AG04449 (cell line): ENCODE measurements at regions not wholly inside any gene's neighbourhood (a gene's known extent, or its start where the extent isn't known, plus 50 kb on each side); places are given as distances from the start of the nearest gene placed in this dataset.

ENCODE experiments used
- CTCF ChIA-PET: fragments of 350-600 bp; formaldehyde crosslinking; extraction: SDS; loops from one replicate; lab custom pipeline; 2021; ENCODE audit warnings: antibody characterized with exemption; lab: Yijun Ruan, JAX
- POLR2A ChIA-PET: fragments of 400-600, 350-600 bp; formaldehyde crosslinking; extraction: SDS; loops from one replicate; lab custom pipeline; 2020; ENCODE audit warnings: antibody characterized with exemption, inconsistent platforms; lab: Yijun Ruan, JAX
- DNase-seq: peaks from one replicate; pipeline ENCODE4 v3.0.0-alpha.2; 2010; ENCODE audit warnings: low read depth, low spot score
- H3K4me3 ChIP-seq: 2 replicates; pipeline ENCODE4 v1.5.1; 2011; ENCODE audit warnings: low read depth, mild to moderate bottlenecking, control low read depth, low read length
- CTCF ChIP-seq: IDR thresholded peaks from one replicate; pipeline ENCODE4 v1.5.1; 2011; ENCODE audit warnings: mild to moderate bottlenecking, moderate library complexity, low read length, control low read depth, inconsistent platforms; ENCODE audit not compliant: insufficient read depth; ENCODE audit errors: missing control alignments

- no peak for DNase-seq
- H3K4me3 ChIP-seq = no peak overlapping the region
- no peak for TF ChIP-seq CTCF
- POLR2A ChIA-PET = no interaction called here
- CTCF ChIA-PET = no interaction called here
Measured at GRCh38 chrX:25279510-25279909, 263.7 kb upstream of the ARX start.

GRCh38 chrX:25278341-25278740 is 262.6 kb upstream of the ARX start:
- no peak for DNase-seq

GRCh38 chrX:25277574-25277973 is 261.8 kb upstream of the ARX start:
- ChIA-PET POLR2A (no interaction called here), CTCF (no interaction called here)
- no peak for DNase-seq
- TF ChIP-seq CTCF = no peak
- no peak overlapping the region for H3K4me3 ChIP-seq

More at GRCh38 chrX:25278341-25278740, 262.6 kb upstream of the ARX start:
- ChIA-PET POLR2A (no interaction called here), CTCF (no interaction called here)
- TF ChIP-seq CTCF = no peak
- H3K4me3 ChIP-seq = no peak overlapping the region

- no peak for DNase-seq
Measured at GRCh38 chrX:25275159-25275558, 259.4 kb upstream of the ARX start.

GRCh38 chrX:25241461-25241860 is 225.7 kb upstream of the ARX start:
- no peak overlapping the region for H3K4me3 ChIP-seq
- no peak for TF ChIP-seq CTCF
- POLR2A ChIA-PET = no interaction called here
- CTCF ChIA-PET = no interaction called here
- DNase-seq = no peak

More at GRCh38 chrX:25275159-25275558, 259.4 kb upstream of the ARX start:
- ChIA-PET CTCF (no interaction called here), POLR2A (no interaction called here)
- TF ChIP-seq CTCF = no peak
- no peak overlapping the region for H3K4me3 ChIP-seq

- POLR2A ChIA-PET = no interaction called here
Measured at GRCh38 chrX:25226151-25226550, 210.4 kb upstream of the ARX start.

More at GRCh38 chrX:25226151-25226550, 210.4 kb upstream of the ARX start:
- no peak for DNase-seq
- no peak overlapping the region for H3K4me3 ChIP-seq
- TF ChIP-seq CTCF = no peak
- CTCF ChIA-PET = no interaction called here
